ELR (cell line): ENCODE measurements at regions not wholly inside any gene's neighbourhood (a gene's known extent, or its start where the extent isn't known, plus 50 kb on each side); places are given as distances from the start of the nearest gene placed in this dataset.
"Not testable (repeated sequence)": the region's sequence is repeated elsewhere in the genome, so short reads cannot be mapped to it uniquely, and the experiment has no call there.

Experiments used
- DNase-seq: peaks from one replicate; pipeline ENCODE4 v3.0.0-alpha.2; 2015; ENCODE audit warnings: low read depth

DNA sequence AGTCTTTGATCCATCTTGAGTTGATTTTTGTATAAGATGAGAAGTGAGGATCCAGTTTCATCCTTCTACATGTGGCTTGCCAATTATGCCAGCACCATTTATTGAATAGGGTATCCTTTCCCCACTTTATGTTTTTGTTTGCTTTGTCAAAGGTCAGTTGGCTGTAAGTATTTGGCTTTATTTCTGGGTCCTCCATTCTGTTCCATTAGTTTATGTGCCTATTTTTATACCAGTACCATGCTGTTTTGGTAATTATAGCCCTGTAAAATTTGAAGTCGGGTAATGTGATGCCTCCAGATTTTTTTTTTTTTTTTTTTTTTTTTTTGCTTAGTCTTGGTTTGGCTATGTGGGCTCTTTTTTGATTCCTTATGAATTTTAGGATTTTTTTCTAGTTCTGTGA, 203.0 kb upstream of the IRX5 start:
- DNase-seq, result not testable (repeated sequence)

DNA sequence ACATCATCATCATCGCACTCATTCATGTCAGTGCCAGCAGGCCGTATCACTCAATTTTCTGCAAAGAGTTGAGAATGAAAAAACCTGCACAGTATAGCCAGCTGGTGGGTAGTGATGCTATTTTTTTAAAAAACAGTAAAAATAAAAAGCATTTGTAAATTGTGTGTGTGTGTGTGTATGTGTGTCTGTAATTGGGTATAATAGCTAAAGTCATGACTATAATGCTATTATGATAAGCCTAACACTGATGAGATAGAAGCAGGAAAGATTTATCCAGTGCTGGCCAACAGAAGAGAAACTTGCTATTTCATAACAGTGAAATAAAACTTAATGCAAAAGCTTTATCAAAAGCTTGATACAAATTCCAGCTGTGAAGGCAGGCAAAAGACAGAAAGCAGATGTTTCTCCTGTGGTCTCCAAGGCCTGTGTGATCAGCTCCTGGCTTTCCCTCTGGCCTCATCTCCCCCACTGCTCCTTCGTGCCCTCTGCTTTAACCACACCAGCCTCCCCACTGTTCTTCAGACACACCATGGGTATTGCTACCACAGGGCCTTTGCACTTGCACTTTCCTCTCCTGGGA, 206.2 kb upstream of the IRX5 start:
- no peak for DNase-seq

DNA sequence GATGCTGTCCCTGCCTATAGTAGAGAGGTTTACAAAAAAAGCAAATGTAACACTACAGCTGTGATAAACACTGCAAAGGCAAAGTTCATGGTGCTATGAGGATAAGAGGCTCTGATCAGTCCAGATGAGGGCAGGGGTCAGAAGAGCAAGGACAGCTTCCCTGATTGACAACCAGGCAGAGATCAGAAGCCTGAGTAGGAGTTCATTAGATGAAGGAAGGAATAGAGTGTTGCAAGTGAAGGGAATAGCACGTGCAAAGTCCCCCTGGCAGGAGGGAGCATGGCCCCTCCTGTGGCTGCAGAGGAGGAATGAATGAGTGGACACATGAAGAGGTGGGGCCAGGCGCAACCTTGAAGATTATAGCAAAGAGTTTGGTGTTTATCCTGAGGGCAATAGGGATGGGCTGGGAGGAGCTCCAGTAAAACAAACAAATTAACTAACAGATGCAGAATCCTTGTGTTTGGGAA, 208.4 kb upstream of the IRX5 start:
- no peak for DNase-seq

DNA sequence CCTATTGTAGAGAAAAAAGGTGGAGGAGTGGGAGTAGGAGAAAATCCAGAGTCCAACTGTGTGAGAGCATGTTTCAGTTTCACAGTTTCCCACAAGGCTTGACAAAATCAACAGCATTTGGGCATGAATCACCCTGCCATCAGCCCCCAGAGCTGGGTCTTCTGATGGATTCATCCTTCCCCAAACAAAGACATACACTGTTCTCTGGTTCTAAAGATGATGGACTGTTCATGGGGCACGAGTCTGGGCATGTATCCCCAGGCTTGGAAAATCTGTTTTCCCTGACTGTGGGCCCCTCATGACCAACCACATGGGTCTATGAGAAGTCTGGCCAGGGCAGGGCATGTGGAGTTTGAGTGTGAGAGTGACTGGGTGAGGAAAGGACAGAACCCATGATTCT, 210.4 kb upstream of the IRX5 start:
- DNase-seq, result no peak

DNA sequence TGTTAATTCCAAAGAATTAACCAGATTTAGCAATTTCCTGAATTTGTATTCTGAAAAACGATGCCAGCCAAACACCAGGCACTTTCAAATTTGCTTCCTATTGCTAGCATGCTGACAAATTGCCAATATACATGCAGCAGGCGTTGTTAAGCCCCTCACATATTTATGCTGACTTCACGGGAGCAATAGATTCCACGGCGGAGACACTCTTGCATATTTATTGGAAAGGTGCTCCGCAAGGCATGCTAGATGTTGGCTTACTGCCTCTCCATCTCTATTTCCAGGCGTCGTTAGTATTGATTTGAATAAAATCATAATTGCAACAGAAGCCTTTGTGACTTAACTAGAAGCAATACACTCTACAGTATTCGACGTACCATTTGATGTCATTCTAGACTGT, 211.0 kb upstream of the IRX5 start:
- no peak for DNase-seq

DNA sequence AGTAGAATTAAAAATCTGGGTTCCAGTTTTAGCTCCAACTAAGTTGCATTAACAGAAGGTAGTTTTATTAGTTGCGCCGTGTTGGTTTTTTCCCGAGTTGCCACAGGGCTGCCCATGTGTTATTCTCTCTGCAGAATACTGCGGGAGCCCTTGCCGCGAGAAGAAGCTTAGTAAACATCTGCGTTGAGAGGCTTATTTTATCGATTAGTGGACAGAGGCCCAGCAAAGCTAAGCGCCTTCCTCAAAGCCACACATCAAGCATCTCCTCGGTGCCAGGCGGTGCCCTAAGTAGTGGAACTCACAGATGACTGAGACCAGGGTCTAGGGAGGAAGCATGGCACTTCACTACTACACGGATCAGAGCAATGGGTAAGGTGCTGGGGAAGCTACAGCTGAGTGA, 212.3 kb upstream of the IRX5 start:
- no peak for DNase-seq

DNA sequence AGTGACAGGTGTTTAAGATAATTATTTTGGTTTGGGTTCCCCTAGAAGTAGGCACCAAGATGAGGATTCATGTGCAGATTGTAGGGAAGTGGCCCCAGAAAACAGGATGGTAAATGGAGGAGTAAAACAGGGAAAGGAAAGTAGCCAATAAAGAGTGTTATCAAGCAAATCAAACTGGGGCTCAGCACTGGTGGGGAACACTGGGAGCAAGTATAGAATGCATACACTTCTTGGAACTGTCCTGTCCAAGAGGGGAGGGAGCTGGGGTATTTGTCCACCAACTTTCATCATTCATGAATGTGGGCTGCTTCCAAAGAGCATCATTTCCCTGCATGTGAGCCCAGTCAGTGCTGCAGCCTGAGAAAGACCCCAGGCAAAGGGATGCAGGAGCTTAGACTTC, 215.7 kb upstream of the IRX5 start:
- DNase-seq, result no peak

DNA sequence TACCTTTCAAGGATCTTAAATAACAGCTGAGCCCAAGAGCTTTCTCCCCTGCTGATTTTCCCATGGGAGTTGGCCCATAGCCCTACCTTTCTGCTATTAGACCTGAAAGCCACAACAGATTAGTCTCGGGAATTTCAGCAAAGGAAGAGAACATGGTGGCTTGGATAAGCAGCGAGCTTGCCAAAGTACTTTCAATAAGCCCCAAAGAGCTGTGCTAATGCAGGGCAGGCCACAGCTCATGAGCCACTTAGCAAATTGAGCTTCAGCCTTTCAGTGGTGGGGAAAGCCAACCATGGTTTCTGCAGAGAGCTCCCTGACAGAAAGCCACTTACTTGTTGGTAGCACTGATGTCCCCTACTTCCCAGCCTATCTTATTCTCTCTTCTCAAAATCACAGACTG, 217.8 kb upstream of the IRX5 start:
- no peak for DNase-seq

DNA sequence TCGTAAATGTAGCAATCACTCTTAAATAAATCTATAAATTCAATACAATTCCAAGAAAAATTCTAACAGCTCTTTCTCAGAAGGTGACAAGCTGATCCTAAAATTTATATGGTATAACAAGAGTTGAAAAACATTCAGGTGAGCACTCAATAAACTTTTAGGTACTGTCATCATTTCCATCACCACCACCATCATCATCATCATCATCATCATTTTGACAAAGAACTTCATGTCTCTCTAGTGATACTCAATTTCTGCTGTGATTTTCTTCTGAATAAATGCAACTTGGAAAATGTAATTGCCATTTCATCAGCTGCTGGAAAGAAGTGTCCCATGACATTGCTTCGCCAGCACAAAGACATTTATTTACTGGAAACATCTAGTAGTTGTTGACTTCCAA, 222.9 kb upstream of the IRX5 start:
- no peak for DNase-seq

DNA sequence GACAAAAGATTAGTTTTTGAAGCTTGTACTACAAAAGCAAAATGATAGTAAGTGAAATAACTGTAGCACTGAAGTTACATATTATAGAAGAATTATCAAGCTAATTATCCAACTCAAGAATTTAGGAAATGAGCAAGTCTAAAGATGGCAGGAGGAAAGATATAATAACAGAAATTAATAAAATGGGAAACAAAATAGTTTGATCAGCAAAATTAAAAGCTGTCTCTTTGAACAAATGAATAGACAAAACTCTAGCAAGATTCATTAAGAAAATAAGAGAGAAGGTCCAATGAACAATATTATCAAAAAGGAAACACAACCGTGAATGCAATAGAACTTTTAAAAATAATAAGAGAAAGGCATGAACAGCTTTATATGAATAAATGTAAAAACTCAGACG, 224.3 kb upstream of the IRX5 start:
- no peak for DNase-seq

DNA sequence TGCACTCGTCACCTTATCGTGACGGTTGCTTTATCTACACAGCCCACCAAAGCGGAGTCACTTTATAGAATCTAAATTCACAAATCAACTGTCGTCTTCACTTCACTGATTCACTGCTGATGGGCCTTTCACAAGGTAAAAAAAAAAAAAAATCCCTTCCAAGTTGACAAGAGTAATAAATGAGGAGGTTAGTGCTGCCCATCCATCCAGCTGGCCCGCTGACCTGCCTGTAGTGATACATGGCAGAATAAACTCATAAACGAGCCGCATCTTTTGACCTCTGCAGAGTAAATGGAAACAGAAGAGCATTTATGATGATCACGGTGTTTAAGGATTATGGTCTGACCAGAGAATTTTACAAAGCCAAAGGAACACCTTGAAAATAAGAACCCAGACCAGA, 227.3 kb upstream of the IRX5 start:
- no peak for DNase-seq

DNA sequence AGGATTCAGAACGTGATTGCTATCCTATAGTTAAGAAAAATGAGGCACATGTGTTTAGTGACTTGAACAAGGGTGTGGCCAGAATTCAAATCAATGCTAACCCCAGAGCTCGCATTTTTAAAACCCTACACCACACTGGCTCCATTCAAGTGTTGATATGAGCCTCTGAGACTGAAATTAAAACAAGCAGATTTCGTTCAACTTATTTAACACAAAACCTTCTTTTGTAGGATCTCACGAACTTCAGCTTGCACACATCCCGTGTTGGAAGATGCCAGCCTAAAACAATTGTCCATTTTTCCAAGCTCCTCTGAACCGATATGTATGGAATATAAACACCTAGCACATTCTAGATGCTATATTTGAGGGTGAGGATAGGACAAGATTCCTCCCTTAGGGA, 231.0 kb upstream of the IRX5 start:
- DNase-seq, result no peak

DNA sequence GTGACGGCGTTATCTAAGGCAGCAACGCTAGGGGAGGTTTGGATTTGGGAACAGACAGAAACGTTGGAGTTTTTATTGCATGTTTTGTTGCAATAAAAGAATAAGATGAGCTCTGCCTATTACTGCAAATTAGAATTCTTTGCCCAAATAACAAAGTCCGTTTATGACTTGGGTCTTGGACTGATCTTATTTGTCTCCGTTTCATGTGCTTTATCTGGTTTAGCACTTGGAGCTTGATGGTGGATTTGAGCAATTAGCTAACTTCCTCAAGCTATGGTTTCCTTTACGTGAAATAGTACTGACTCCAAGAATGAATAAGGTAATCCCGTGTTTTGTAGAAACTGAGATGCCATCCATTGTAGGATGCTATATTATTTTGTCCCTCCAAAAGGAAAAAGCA, 233.0 kb upstream of the IRX5 start:
- no peak for DNase-seq

DNA sequence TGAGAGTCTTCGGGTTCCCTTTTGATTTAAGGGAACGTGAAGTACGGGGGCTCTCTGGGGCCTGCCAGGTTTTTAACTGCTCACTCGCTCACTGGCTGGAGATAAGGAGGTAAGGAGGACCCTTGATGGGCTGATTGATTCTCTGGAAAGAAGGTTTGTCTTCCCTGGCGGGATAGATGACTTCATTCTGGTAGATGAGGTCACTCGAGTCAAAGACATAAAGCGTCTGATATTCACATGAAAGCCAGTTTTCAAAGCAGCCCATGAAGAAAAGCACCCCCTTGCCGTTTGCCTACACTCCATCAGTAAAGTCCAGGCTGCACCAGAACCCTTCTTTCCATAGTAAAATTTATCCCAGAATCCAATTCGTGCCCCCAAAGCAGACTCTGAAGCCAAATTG, 233.7 kb upstream of the IRX5 start:
- no peak for DNase-seq

DNA sequence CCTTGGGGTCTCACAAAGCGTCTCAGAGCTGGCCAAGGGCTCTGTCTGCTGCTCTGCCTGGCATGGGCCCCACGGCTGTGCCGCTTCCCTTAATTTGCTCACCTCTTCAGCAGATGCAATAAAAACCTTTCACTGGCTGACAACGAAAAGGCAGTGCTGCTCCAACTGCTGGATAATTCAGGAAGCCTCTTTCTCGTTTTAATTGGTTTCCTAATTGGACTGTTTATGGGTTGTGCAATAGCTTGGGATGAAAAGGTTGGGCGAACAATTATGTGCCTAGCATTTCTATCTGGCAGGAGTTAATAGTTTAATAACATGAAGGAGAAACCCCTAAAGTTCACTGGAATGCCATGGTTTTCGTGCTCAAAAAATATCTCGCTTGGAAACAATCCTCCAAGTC, 234.1 kb upstream of the IRX5 start:
- DNase-seq, result no peak

DNA sequence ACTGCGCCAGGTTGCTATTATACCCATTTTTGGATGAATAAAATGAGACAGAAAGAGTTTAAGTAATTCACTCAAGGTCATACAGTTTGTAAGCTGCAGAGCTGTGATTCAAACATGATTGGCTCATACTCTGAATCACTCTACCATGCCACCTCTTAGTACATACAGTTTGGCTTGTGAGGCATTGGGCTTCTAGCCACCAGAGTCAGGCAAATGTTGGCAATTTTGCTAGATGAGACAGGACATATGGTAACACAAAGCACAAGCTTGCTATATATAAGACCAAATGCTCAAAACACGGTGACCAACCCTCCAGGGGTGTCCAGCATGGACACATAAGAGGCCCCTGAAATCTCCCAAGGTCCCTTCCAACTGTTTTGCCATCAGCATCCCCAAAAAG, 236.0 kb upstream of the IRX5 start:
- no peak for DNase-seq

DNA sequence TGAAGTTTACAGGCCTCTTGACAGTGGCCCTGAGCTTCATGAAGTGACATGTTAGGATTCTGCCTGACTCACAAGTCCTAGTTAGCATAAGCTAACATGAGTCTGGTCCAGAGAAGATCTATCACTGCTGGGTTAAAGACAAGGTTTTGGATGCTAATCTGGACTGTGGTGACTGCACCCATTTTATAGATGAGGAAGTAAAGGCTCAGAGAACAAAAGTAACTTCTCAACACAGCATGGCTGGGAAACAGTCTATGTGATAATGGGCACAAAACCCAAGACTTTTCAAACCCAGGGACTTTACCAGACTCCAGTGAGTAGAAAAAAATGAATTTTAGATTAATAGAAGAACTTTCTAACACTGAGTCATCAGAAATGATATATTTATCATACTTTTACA, 236.8 kb upstream of the IRX5 start:
- DNase-seq, result no peak

DNA sequence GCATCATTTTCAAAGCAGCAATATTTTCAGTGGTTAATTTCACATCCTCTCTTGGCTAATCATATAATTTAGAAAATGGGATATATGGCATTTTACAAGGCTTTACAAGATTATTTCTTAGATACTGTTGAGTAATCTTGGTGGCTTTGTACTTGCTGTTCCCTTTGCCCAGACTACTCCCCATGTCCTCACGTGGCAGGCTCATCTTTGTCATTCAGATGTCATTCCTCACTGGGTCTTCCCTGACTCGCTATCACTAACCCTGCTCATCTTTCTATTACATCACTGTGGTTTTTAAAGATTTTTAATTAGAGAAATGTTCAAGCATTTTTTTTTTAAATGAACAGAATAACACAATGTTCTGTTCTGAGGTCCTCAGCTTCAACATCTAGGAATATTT, 240.0 kb upstream of the IRX5 start:
- DNase-seq, result no peak

DNA sequence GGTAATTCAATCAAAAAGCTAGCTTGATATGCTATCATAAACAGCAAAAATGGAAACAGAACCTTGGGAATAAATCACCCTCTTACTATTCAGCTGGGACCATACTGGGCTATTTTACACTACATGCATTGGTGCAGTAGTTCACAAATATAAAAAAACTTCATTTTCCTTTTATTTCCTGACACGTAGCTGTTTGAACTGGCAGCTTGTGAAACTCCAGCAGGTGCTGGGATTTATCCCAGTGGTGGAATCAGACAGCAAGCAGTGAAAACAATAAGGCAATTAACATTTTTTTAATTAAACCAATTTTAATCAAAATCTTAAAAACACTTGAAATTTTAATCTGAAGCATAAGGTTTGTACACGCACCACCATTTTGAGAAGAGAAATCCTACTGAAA, 240.4 kb upstream of the IRX5 start:
- no peak for DNase-seq

DNA sequence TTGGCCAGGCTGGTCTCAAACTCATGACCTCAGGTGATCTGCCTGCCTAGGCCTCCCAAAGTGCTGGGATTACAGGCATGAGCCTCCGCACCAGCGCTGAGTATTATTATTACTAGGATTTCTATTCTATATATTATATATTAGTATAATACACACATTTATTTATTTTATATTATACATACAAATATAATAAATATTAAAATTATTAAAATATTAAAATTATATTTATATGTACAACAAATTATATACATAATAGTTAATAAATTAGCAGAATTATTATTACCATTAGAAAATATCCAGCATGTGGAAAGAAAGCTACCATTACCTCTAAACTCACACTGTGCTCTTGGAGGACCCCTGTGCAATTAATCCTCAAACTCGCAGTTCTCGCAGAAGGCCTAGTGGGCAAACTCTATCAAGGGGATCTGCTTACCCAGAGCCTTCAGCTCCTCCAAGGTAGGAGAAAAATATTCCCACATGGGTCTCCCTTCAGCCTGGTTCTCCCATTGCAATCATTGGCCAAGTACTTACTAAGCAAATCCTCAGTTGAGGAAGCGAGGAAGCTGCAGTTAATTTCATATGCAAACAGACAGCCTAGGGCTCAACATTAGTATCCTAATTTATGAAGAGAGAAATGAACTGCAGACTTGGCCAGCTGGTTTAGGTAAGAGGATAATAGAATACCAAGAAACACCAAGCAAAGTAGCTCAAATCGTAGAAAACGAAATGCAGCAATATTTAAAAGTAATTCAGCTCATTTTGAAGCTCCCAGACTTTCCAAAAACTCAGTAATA, 241.4 kb upstream of the IRX5 start:
- no peak for DNase-seq

DNA sequence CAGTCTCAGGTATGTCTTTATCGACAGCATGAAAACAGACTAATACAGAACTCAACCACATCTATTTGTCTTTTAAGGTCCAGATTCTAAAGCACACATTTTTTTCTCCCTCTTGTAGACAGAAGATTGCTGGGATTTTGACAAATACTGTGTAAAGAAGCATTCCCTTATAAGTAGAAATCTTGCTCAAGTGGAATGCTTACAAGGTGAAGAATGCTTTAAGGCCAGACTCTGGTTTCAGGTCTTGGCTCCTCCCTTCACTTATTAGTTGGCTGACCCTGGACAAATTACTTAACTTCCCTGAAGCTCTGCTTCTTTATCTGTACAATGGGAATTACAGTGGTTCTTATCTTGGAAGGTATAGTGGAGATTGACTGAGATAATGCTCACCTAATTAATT, 242.3 kb upstream of the IRX5 start:
- DNase-seq, result no peak

DNA sequence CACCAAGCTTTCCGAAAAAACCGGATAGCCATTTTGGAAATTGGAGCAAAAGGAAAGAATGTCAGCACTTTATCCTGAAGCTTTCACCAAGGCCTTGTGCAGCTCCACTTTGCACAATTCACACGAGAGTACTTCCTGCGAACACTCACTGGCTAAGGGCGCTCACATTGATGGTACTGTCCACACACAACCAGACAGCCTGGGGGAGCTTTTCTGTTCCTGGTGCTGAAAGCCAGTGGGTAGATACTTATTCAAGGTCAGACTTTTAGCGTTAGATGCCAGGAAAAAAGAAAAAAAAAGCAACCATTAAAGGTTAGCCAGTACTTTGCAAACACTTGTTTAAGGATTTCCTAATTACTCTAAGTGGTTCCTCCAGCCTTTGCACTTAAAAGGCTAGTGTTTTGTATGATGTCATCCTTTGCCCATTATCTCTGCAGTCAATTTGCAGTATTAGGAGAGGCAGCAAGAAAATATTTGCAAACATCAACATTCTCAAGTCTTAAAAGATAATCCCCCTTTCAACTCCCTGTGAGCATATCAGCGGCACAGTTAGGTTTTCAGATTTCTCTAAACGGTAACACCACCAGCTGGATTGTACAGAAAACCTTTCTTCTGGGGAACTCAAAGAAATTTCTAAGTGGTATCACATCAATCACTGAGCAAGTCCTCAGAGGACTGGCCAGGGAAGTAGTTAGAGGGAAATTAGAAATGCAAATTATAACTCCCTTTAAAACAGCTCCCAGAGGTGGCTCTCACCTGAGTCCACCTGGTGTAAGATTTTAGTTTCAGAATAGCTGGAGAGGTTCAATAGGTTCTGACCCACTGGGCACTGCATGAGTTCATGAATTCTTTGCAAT, 243.4 kb upstream of the IRX5 start:
- no peak for DNase-seq

DNA sequence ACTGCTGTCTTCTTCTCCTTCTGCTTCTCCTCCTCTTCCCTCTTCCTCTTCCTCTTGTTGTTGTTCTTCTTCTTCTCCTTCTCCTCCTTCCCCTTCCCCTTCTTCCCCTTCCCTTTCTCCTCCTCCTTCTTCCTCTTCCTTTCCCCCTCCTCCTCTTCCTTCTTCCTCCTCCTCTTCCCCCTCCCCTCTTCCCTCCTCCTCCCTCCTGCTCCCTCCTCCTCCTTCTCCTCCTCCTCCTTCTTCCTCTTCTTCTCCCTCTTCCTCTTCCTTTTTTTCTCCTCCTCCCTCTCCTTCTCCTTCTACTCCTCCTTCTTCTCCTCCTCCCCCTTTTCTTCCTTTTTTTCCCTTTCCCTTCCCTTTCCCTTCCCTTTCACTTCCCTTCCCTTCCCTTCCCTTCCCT, 245.0 kb upstream of the IRX5 start:
- no peak for DNase-seq
